Fibroblast of skin of abdomen (primary cell): ENCODE measurements at regions not wholly inside any gene's neighbourhood (a gene's known extent, or its start where the extent isn't known, plus 50 kb on each side); places are given as distances from the start of the nearest gene placed in this dataset.

ENCODE experiments used
- DNase-seq: peaks from one replicate; pipeline ENCODE4 v3.0.0-alpha.2; 2013

- DNase-seq, result no peak
These were observed 60.1 kb upstream of the ASXL3 start for GRCh38 chr18:33517950-33518349.

- DNase-seq, result no peak
These were observed 65.0 kb upstream of the ASXL3 start for GRCh38 chr18:33513027-33513426.

- peak; percentile 49 for DNase-seq
These were observed 66.5 kb upstream of the CCDC178 start for GRCh38 chr18:33507019-33507418.

GRCh38 chr18:33505798-33506197 lies 65.3 kb upstream of the CCDC178 start:
- no peak for DNase-seq

GRCh38 chr18:33505297-33505696 lies 64.8 kb upstream of the CCDC178 start:
- no peak for DNase-seq

- DNase-seq, result peak; percentile 60
These were observed 54.8 kb upstream of the CCDC178 start for GRCh38 chr18:33495278-33495677.
